GM12878 (cell line): ENCODE measurements at regions not wholly inside any gene's neighbourhood (a gene's known extent, or its start where the extent isn't known, plus 50 kb on each side); places are given as distances from the start of the nearest gene placed in this dataset.

Experiments used
- ATAC-seq: fragments of 200-7000 bp; cut with Tn5 transposase; 3 replicates; pipeline ENCODE4 v1.9.1; 2020; ENCODE audit warnings: mild to moderate bottlenecking, moderate library complexity
- BruUV-seq: library from RNA; stranded (reverse); fragments of 400-500 nt; replicated peaks from 2 replicates; lab custom pipeline; 2021; lab: Mats Ljungman, UMichigan
- CTCF ChIA-PET: fragments of 300-600 bp; sonication (Branson Sonifier 250); formaldehyde crosslinking; extraction: SDS; loops from one replicate; lab custom pipeline; 2021; ENCODE audit warnings: inconsistent platforms; lab: Yijun Ruan, JAX
- POLR2A ChIA-PET: fragments of 350-600 bp; formaldehyde crosslinking; extraction: SDS; loops from one replicate; lab custom pipeline; 2021; ENCODE audit warnings: inconsistent platforms; lab: Charles Lee
- RAD21 ChIA-PET: fragments of 300-600 bp; sonication (Branson Sonifier 250); formaldehyde crosslinking; loops from one replicate; lab custom pipeline; 2023; ENCODE audit warnings: antibody characterized with exemption; ENCODE audit not compliant: unreplicated experiment; lab: Charles Lee
- SMC1A ChIA-PET: fragments of 300-600 bp; sonication (Branson Sonifier 250); formaldehyde crosslinking; loops from one replicate; lab custom pipeline; 2023; ENCODE audit not compliant: unreplicated experiment, uncharacterized antibody; lab: Charles Lee
- DNase-seq: peaks from one replicate; pipeline ENCODE4 v3.0.0-alpha.2; 2011; ENCODE audit warnings: low read depth, low spot score
- FAIRE-seq: peaks from 3 replicates; lab custom pipeline; 2011; peaks lifted over from hg19 to GRCh38; lab: Jason Lieb, UNC
- H2AFZ ChIP-seq: 2 replicates; pipeline ENCODE4 v1.6.0; 2011; ENCODE audit warnings: low read depth, low read length, control low read depth; ENCODE audit not compliant: control insufficient read depth
- H3K27ac ChIP-seq: 2 replicates; pipeline ENCODE4 v1.5.1; 2011; ENCODE audit warnings: control low read depth; ENCODE audit not compliant: control insufficient read depth, insufficient read depth
- H3K27me3 ChIP-seq, 2 experiments: replicated peaks in 1 of 2; 2 replicates each; pipeline versions ENCODE4 v1.6.0 to v1.6.1; 2011; ENCODE audit warnings: low read length in 1 of 2; ENCODE audit not compliant: control insufficient read depth in 2 of 2, insufficient read depth in 2 of 2
- H3K36me3 ChIP-seq, 2 experiments: 2 replicates each; pipeline ENCODE4 v1.5.1; 2011; ENCODE audit warnings: low read length in 1 of 2; ENCODE audit not compliant: control insufficient read depth in 2 of 2, insufficient read depth in 2 of 2
- H3K4me1 ChIP-seq: 2 replicates; pipeline ENCODE4 v1.6.1; 2011; ENCODE audit warnings: mild to moderate bottlenecking, low read length, moderate library complexity, mixed read lengths; ENCODE audit not compliant: control insufficient read depth, insufficient read depth
- H3K4me2 ChIP-seq: 2 replicates; pipeline ENCODE4 v1.6.0; 2011; ENCODE audit warnings: control low read depth; ENCODE audit not compliant: control insufficient read depth, insufficient read depth
- H3K4me3 ChIP-seq: fragments of 200-600 bp; sonication (generic); 2 replicates; pipeline ENCODE4 v1.5.1; 2016
- H3K79me2 ChIP-seq: 2 replicates; pipeline ENCODE4 v1.6.0; 2011; ENCODE audit warnings: low read length; ENCODE audit not compliant: control insufficient read depth, insufficient read depth
- H3K9ac ChIP-seq: 2 replicates; pipeline ENCODE4 v1.8.0; 2011; ENCODE audit warnings: low read length, control low read depth, mixed read lengths; ENCODE audit not compliant: control insufficient read depth, insufficient read depth
- H3K9me3 ChIP-seq: replicated peaks from 3 replicates; pipeline ENCODE4 v1.5.1; 2011; ENCODE audit warnings: mild to moderate bottlenecking, low read length; ENCODE audit not compliant: control insufficient read depth, insufficient read depth
- H4K20me1 ChIP-seq: 2 replicates; pipeline ENCODE4 v1.6.0; 2011; ENCODE audit not compliant: control insufficient read depth, insufficient read depth
- BACH1 ChIP-seq: fragments of 450-650 bp; IDR thresholded peaks from 2 replicates; pipeline ENCODE4 v1.6.1; 2017; ENCODE audit warnings: mild to moderate bottlenecking, borderline replicate concordance
- BHLHE40 ChIP-seq, 2 experiments: fragments of 450-650 bp in 1 of 2; IDR thresholded peaks; 2 replicates each; pipeline ENCODE4 v1.6.1; 2011 to 2017; ENCODE audit warnings: low read depth in 2 of 2, borderline replicate concordance in 1 of 2, improper control_type of control experiment in 1 of 2, low read length in 1 of 2, mild to moderate bottlenecking in 1 of 2
- BMI1 ChIP-seq: fragments of 450-650 bp; IDR thresholded peaks from 2 replicates; pipeline ENCODE4 v1.6.1; 2016; ENCODE audit warnings: mild to moderate bottlenecking, moderate library complexity, borderline replicate concordance
- LARP7 ChIP-seq: fragments of 450-650 bp; IDR thresholded peaks from 2 replicates; pipeline ENCODE4 v1.6.1; 2017; ENCODE audit warnings: mild to moderate bottlenecking
- TARDBP ChIP-seq: IDR thresholded peaks from 2 replicates; pipeline ENCODE4 v1.6.1; 2016; ENCODE audit warnings: borderline replicate concordance
- YBX1 ChIP-seq: fragments of 450-650 bp; IDR thresholded peaks from 2 replicates; pipeline ENCODE4 v1.6.1; 2016; ENCODE audit warnings: antibody characterized with exemption
- ZNF24 ChIP-seq: fragments of 450-650 bp; IDR thresholded peaks from 2 replicates; pipeline ENCODE4 v1.6.1; 2017; ENCODE audit warnings: antibody characterized with exemption, mild to moderate bottlenecking
- WGBS: methylation state at CpG from one replicate; pipeline ENCODE4 v1.1.6; 2016; ENCODE audit warnings: low lambda C conversion rate; ENCODE audit not compliant: insufficient replicate concordance, insufficient coverage; ENCODE audit errors: missing lambda C conversion rate; 5-methylcytosine and 5-hydroxymethylcytosine counted together
- in situ Hi-C: fragments of 300-500 bp; cut with MboI; formaldehyde crosslinking; loops from 9 replicates; pipeline ENCODE4 v1.14.3; 2018; ENCODE audit warnings: mixed read lengths
- intact Hi-C: fragments of 100-400 bp; cut with micrococcal nuclease; formaldehyde crosslinking; loops from one replicate; pipeline ENCODE4 v1.14.2; 2022; ENCODE audit not compliant: unreplicated experiment
- TF ChIP-seq, protein P1 (sequence below): IDR thresholded peaks from 2 replicates; pipeline ENCODE4 v1.6.1; 2011; ENCODE audit warnings: mild to moderate bottlenecking, low read depth, low read length, moderate library complexity; ENCODE audit not compliant: insufficient replicate concordance

GRCh38 chr5:111937094-111937493 is 180.1 kb upstream of the NREP start (continued):
- no peak for TF ChIP-seq YBX1

DNA sequence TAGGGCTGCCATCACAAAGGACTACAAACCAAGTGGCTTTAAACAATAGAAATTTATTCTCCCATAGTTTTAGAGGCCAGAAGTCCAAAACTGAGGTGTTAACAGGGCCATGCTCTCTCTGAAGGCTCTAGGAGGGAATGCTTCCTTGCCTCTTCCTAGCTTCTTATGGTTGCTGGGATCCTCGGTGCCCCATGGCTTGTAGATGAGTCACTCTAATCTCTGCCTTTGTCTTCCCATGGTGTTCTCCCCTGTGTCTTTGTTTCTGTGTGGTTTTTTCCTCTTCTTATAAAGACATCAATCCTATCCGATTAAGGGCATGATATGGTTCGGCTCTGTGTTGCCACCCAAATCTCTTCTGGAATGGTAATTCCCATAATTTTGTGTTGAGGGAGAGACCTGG is 178.8 kb upstream of the NREP start:
- no peak overlapping the region for H3K27ac ChIP-seq
- WGBS, result 63% methylated on average over 3 of the region's 3 CpGs
- H3K9me3 ChIP-seq, result no peaks in the 10 kb centered on the region; the same call in 2 of the 3 replicates
- RAD21 ChIA-PET, result no interaction called here
- POLR2A ChIA-PET, result no interaction called here
- intact Hi-C loops, result no loop called here
- H3K36me3 ChIP-seq, result no peaks in the 10 kb centered on the region
- H3K27me3 ChIP-seq, result no peaks in the 10 kb centered on the region
- no peak overlapping the region for H3K4me2 ChIP-seq
- SMC1A ChIA-PET, result no interaction called here
- CTCF ChIA-PET, result no interaction called here
- DNase-seq, result no peak
- no peak overlapping the region for H3K4me3 ChIP-seq
- no peak for ATAC-seq
- TF ChIP-seq BHLHE40 (IDR thresholded peaks at IDR 0.05; ENCODE audit: borderline replicate concordance in 1 of 2, low read depth in 2 of 2, low read length in 1 of 2), result no peak
- no peak for TF ChIP-seq TARDBP
- no peak for TF ChIP-seq BACH1
- TF ChIP-seq, protein P1, sequence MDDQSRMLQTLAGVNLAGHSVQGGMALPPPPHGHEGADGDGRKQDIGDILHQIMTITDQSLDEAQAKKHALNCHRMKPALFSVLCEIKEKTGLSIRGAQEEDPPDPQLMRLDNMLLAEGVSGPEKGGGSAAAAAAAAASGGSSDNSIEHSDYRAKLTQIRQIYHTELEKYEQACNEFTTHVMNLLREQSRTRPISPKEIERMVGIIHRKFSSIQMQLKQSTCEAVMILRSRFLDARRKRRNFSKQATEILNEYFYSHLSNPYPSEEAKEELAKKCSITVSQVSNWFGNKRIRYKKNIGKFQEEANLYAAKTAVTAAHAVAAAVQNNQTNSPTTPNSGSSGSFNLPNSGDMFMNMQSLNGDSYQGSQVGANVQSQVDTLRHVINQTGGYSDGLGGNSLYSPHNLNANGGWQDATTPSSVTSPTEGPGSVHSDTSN, result no peak
- TF ChIP-seq LARP7, result no peak
- no peak for TF ChIP-seq BMI1
- no peak for TF ChIP-seq ZNF24
- TF ChIP-seq, all 136 proteins: peak for 0
- Histone ChIP-seq H3K9ac (no peak overlapping the region), H2AFZ (no peak overlapping the region), H3K4me1 (no peaks in the 10 kb centered on the region), H3K79me2 (no peaks in the 10 kb centered on the region), H4K20me1 (no peaks in the 10 kb centered on the region)
- in situ Hi-C loops, result no loop called here
- no peak for FAIRE-seq
- BruUV-seq, result no TSS peak
